ENCODE measurements at regions not wholly inside any gene's neighbourhood (a gene's known extent, or its start where the extent isn't known, plus 50 kb on each side); places are given as distances from the start of the nearest gene placed in this dataset.
"Not testable (repeated sequence)": the region's sequence is repeated elsewhere in the genome, so short reads cannot be mapped to it uniquely, and the experiment has no call there.

DNA sequence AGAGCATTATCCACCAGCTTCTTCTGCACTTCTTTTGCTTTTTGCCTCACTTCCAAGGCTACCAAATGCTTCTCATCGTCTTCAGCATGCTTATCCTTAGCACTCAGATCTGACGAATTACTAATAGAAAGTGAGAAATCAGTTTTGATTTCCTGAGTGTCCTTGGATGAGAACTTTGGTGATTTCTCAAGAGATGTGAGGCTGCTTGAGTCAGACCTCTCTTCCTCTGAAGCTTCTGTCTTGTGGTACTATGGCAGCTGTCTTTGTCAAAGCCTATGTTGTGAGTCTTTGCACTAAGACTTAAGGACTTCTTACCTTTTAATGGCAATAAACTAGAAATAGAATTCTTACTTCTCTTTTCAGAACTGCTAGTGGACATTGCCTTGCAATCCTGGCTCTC lies 169.9 kb downstream of the CPE start:
- Histone ChIP-seq H3K4me2 (ENCODE audit: low read depth, low read length, poor library complexity, severe bottlenecking) (no peak overlapping the region), H3K9ac (ENCODE audit: low read length) (no peak overlapping the region), H3K27ac (ENCODE audit: low read length) (no peak overlapping the region), H2AFZ (ENCODE audit: low read length) (no peak overlapping the region), H3K36me3 (ENCODE audit: insufficient read depth, low read length) (no peaks in the 10 kb centered on the region), H3K4me1 (ENCODE audit: low read length) (no peaks in the 10 kb centered on the region), H3K79me2 (ENCODE audit: low read length) (no peaks in the 10 kb centered on the region), H3K9me2 (replicated peaks; ENCODE audit: insufficient read depth, low read length) (no peaks in the 10 kb centered on the region), H3K27me3 (ENCODE audit: low read length) (no peaks in the 10 kb centered on the region), H4K20me1 (ENCODE audit: insufficient read depth, low read depth, low read length) (no peaks in the 10 kb centered on the region), H3K4me3 (ENCODE audit: low read length) (no peak overlapping the region), H3K9me3 (ENCODE audit: low read length) (no peaks in the 10 kb centered on the region)
- DNase-seq, result no peak

DNA sequence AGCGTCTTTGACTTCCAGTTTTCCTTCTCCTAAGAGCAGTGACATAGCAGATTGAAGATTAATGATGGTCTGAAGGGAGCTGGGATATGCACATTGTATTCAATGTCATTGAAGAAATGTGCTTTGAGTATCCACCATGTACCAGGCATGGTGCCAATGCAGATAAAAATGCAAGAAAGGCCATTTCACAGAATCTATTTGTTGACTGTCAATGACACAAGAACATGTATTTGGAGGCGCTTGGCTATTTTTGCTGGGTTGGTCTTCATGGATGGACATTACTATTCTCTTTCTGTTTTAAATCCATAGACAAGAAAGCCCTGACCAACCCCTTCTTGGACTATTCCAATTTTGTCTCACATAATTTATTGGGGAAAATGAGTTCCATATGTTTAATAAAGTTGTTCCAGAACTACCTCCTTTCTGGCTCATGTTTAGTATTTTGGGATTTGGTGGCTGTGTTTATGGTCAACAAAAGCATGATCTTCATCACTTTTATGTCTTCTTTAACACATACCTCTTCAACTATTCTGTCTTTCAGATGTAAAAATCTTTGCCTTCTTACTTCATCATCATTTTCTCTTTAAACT lies 174.5 kb downstream of the CPE start:
- no peaks in the 10 kb centered on the region for H4K20me1 ChIP-seq (ENCODE audit: insufficient read depth, low read depth, low read length)
- no peaks in the 10 kb centered on the region for H3K36me3 ChIP-seq (ENCODE audit: insufficient read depth, low read length)
- H3K4me3 ChIP-seq (ENCODE audit: low read length), result no peak overlapping the region
- no peak overlapping the region for H3K27ac ChIP-seq (ENCODE audit: low read length)
- H3K79me2 ChIP-seq (ENCODE audit: low read length), result no peaks in the 10 kb centered on the region
- no peak for DNase-seq
- no peaks in the 10 kb centered on the region for H3K9me2 ChIP-seq (replicated peaks; ENCODE audit: insufficient read depth, low read length)
- H3K27me3 ChIP-seq (ENCODE audit: low read length), result no peaks in the 10 kb centered on the region
- no peak overlapping the region for H3K9ac ChIP-seq (ENCODE audit: low read length)
- no peaks in the 10 kb centered on the region for H3K4me1 ChIP-seq (ENCODE audit: low read length)
- no peaks in the 10 kb centered on the region for H3K9me3 ChIP-seq (ENCODE audit: low read length)
- H2AFZ ChIP-seq (ENCODE audit: low read length), result no peak overlapping the region
- H3K4me2 ChIP-seq (ENCODE audit: low read depth, low read length, poor library complexity, severe bottlenecking), result no peak overlapping the region

DNA sequence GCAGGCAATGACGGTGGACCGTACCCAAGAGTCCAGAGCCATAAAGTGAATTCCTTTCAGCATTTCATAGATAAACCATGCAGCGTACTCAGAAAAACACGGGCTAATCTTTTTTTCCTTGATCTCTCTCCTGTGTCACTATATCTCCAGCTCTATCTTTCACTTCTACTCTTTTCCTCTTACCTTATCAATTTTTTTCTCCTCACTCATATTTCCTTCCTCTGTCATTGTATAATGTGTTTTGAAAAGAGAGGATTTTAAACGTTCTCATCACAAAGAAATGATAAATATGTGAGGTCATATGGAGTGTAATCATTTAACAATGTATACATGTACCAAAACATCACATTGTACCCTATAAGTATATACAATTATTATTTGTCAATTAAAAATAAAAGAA lies 176.5 kb downstream of the CPE start:
- Histone ChIP-seq H3K36me3 (ENCODE audit: insufficient read depth, low read length) (no peaks in the 10 kb centered on the region), H3K79me2 (ENCODE audit: low read length) (no peaks in the 10 kb centered on the region), H4K20me1 (ENCODE audit: insufficient read depth, low read depth, low read length) (no peaks in the 10 kb centered on the region), H3K4me1 (ENCODE audit: low read length) (no peaks in the 10 kb centered on the region), H3K27me3 (ENCODE audit: low read length) (no peaks in the 10 kb centered on the region), H3K4me2 (ENCODE audit: low read depth, low read length, poor library complexity, severe bottlenecking) (no peak overlapping the region), H3K9me2 (replicated peaks; ENCODE audit: insufficient read depth, low read length) (no peaks in the 10 kb centered on the region), H3K4me3 (ENCODE audit: low read length) (no peak overlapping the region), H3K9ac (ENCODE audit: low read length) (no peak overlapping the region), H2AFZ (ENCODE audit: low read length) (no peak overlapping the region), H3K9me3 (ENCODE audit: low read length) (no peaks in the 10 kb centered on the region), H3K27ac (ENCODE audit: low read length) (no peak overlapping the region)
- no peak for DNase-seq

DNA sequence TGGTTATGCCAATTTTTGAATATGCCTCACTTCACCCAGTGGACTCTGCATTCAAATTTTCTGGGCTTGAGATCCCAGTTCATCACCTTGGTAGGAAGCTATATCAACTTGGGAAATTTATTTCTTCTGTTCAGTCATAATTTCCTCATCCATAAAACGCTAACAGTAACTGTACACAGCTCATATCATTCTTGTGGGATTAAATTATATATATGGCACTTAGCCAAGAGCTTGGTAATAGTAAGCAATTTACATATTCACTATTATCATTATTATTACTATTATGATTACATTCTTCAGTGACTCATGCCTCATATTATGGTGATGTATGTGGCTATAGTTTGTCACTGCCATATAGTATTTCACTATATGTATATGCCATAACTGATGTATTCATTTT lies 177.6 kb downstream of the CPE start:
- Histone ChIP-seq H3K9ac (ENCODE audit: low read length) (no peak overlapping the region), H3K4me2 (ENCODE audit: low read depth, low read length, poor library complexity, severe bottlenecking) (no peak overlapping the region), H3K36me3 (ENCODE audit: insufficient read depth, low read length) (no peaks in the 10 kb centered on the region), H4K20me1 (ENCODE audit: insufficient read depth, low read depth, low read length) (no peaks in the 10 kb centered on the region), H3K4me1 (ENCODE audit: low read length) (no peaks in the 10 kb centered on the region), H3K4me3 (ENCODE audit: low read length) (no peak overlapping the region), H2AFZ (ENCODE audit: low read length) (no peak overlapping the region), H3K27me3 (ENCODE audit: low read length) (no peaks in the 10 kb centered on the region), H3K9me2 (replicated peaks; ENCODE audit: insufficient read depth, low read length) (no peaks in the 10 kb centered on the region), H3K9me3 (ENCODE audit: low read length) (no peaks in the 10 kb centered on the region), H3K27ac (ENCODE audit: low read length) (no peak overlapping the region), H3K79me2 (ENCODE audit: low read length) (no peaks in the 10 kb centered on the region)
- DNase-seq, result no peak

DNA sequence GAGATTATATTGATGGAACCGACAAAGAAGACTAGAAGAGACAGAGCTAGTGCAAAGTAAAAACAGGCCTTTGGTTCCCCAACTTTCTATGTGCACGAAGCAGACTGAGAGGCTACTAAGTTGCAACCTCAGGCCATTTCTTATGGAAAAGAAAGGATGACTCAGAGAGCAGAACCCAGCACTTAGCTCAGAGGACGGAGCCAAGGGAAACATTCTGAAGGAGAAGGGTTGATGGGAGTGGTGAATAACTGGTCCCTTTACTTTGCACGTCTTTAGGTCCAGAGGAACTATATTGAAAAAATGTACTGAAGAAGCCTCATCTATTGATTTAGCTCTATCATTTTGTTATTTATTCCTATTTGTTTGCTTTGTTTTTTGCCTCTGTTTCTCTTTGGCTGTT lies 182.1 kb downstream of the CPE start:
- Histone ChIP-seq H3K9me2 (replicated peaks; ENCODE audit: insufficient read depth, low read length) (no peaks in the 10 kb centered on the region; the same call in 1 of the 2 replicates), H3K9ac (ENCODE audit: low read length) (no peak overlapping the region), H3K36me3 (ENCODE audit: insufficient read depth, low read length) (no peaks in the 10 kb centered on the region), H3K9me3 (ENCODE audit: low read length) (no peaks in the 10 kb centered on the region), H3K79me2 (ENCODE audit: low read length) (no peaks in the 10 kb centered on the region), H3K27ac (ENCODE audit: low read length) (no peak overlapping the region), H4K20me1 (ENCODE audit: insufficient read depth, low read depth, low read length) (no peaks in the 10 kb centered on the region), H3K4me2 (ENCODE audit: low read depth, low read length, poor library complexity, severe bottlenecking) (no peak overlapping the region), H3K4me1 (ENCODE audit: low read length) (no peaks in the 10 kb centered on the region), H3K4me3 (ENCODE audit: low read length) (no peak overlapping the region), H3K27me3 (ENCODE audit: low read length) (no peaks in the 10 kb centered on the region), H2AFZ (ENCODE audit: low read length) (no peak overlapping the region)
- no peak for DNase-seq

DNA sequence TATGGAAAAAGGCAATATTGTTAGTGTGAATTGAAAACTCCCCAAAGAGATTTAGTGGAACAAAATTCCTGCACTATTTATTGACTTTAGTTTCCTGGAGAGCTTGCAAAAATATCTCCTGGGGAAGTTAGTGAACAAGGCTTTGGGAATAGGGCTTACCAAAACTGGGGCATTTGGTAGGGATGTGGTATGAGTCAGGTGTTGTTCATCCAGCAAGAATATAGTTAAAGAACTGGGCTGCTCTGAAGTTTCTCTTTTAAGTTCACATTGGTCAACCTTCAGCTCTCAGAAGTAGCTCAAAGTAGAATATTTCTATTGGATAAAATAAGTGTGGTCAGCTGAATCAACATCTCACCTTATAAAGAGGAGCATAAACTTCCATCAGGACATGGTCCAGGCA lies 185.0 kb downstream of the CPE start:
- no peak overlapping the region for H3K4me3 ChIP-seq (ENCODE audit: low read length)
- H3K4me1 ChIP-seq (ENCODE audit: low read length), result no peaks in the 10 kb centered on the region
- H3K9me2 ChIP-seq (replicated peaks; ENCODE audit: insufficient read depth, low read length), result no peaks in the 10 kb centered on the region; the same call in 1 of the 2 replicates
- H3K9me3 ChIP-seq (ENCODE audit: low read length), result no peaks in the 10 kb centered on the region
- H3K4me2 ChIP-seq (ENCODE audit: low read depth, low read length, poor library complexity, severe bottlenecking), result no peak overlapping the region
- no peaks in the 10 kb centered on the region for H3K27me3 ChIP-seq (ENCODE audit: low read length)
- no peak for DNase-seq
- no peaks in the 10 kb centered on the region for H3K79me2 ChIP-seq (ENCODE audit: low read length)
- H3K27ac ChIP-seq (ENCODE audit: low read length), result no peak overlapping the region
- no peak overlapping the region for H2AFZ ChIP-seq (ENCODE audit: low read length)
- no peaks in the 10 kb centered on the region for H4K20me1 ChIP-seq (ENCODE audit: insufficient read depth, low read depth, low read length)
- no peak overlapping the region for H3K9ac ChIP-seq (ENCODE audit: low read length)
- no peaks in the 10 kb centered on the region for H3K36me3 ChIP-seq (ENCODE audit: insufficient read depth, low read length)

DNA sequence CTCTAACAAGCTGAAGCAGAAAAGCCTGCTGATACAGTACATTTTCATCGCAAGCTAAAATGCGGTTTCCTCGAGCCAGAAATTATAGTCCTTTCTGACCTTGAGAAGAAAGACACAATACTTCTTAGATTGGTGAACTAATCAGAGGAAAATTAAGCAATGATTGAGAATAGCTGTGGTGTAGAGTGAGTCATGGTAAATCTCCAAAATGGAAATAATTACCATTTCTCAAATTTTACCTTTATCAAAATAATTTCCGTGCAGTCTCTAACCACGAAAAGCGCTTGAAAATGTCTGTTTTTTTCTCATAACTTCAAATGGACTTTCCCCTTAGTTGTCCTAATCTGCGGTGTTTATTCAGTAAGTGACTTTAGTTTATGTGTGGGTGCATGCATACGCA lies 190.2 kb downstream of the CPE start:
- no peaks in the 10 kb centered on the region for H3K79me2 ChIP-seq (ENCODE audit: low read length)
- no peak overlapping the region for H3K9ac ChIP-seq (ENCODE audit: low read length)
- no peak for DNase-seq
- no peaks in the 10 kb centered on the region; the same call in 1 of the 2 replicates for H3K9me2 ChIP-seq (replicated peaks; ENCODE audit: insufficient read depth, low read length)
- no peaks in the 10 kb centered on the region for H4K20me1 ChIP-seq (ENCODE audit: insufficient read depth, low read depth, low read length)
- H2AFZ ChIP-seq (ENCODE audit: low read length), result no peak overlapping the region
- H3K27me3 ChIP-seq (ENCODE audit: low read length), result no peaks in the 10 kb centered on the region
- H3K4me2 ChIP-seq (ENCODE audit: low read depth, low read length, poor library complexity, severe bottlenecking), result no peak overlapping the region
- H3K27ac ChIP-seq (ENCODE audit: low read length), result no peak overlapping the region
- no peak overlapping the region for H3K4me3 ChIP-seq (ENCODE audit: low read length)
- no peaks in the 10 kb centered on the region for H3K4me1 ChIP-seq (ENCODE audit: low read length)
- H3K9me3 ChIP-seq (ENCODE audit: low read length), result no peaks in the 10 kb centered on the region
- H3K36me3 ChIP-seq (ENCODE audit: insufficient read depth, low read length), result no peaks in the 10 kb centered on the region

DNA sequence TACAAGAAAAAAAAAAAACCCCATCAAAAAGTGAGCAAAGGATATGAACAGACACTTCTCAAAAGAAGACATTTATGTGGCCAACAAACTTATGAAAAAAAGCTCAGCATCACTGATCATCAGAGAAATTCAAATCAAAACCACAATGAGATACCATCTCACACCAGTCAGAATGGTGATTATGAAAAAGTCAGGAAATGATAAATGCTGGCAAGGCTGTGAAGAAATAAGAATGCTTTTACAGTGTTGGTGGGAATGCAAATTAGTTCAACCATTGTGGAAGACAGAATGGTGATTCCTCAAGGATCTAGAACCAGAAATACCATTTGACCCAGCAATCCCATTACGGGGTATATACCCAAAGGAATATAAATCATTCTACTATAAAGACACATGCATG lies 192.7 kb downstream of the CPE start:
- not testable (repeated sequence) for H3K4me3 ChIP-seq (ENCODE audit: low read length); H3K9me3 ChIP-seq (ENCODE audit: low read length); H4K20me1 ChIP-seq (ENCODE audit: insufficient read depth, low read depth, low read length); H3K4me1 ChIP-seq (ENCODE audit: low read length); DNase-seq; H3K4me2 ChIP-seq (ENCODE audit: low read depth, low read length, poor library complexity, severe bottlenecking); H3K9me2 ChIP-seq (replicated peaks; ENCODE audit: insufficient read depth, low read length); H2AFZ ChIP-seq (ENCODE audit: low read length); H3K27me3 ChIP-seq (ENCODE audit: low read length); H3K9ac ChIP-seq (ENCODE audit: low read length); H3K36me3 ChIP-seq (ENCODE audit: insufficient read depth, low read length); H3K79me2 ChIP-seq (ENCODE audit: low read length); H3K27ac ChIP-seq (ENCODE audit: low read length)
